HL-60 (cell line): ENCODE measurements at regions not wholly inside any gene's neighbourhood (a gene's known extent, or its start where the extent isn't known, plus 50 kb on each side); places are given as distances from the start of the nearest gene placed in this dataset.
"Not testable (repeated sequence)": the region's sequence is repeated elsewhere in the genome, so short reads cannot be mapped to it uniquely, and the experiment has no call there.

Source experiments
- DNase-seq, 2 experiments: peaks; one replicate each; pipeline ENCODE4 v3.0.0-alpha.2; 2010 to 2020; ENCODE audit warnings: low read depth in 1 of 2, low spot score in 1 of 2
- H3K27ac ChIP-seq: fragments of 250-450 bp; sonication (Bioruptor Pico); replicated peaks from 2 replicates; pipeline ENCODE4 v1.5.1; 2020; ENCODE audit warnings: mild to moderate bottlenecking, moderate library complexity
- H3K27me3 ChIP-seq: fragments of 250-450 bp; sonication (Bioruptor Pico); 2 replicates; pipeline ENCODE4 v1.5.1; 2021; ENCODE audit warnings: mild to moderate bottlenecking, moderate library complexity; ENCODE audit not compliant: insufficient read depth, poor library complexity, severe bottlenecking
- H3K4me3 ChIP-seq: replicated peaks from 2 replicates; pipeline ENCODE4 v1.5.1; 2011; ENCODE audit warnings: mild to moderate bottlenecking, control low read depth, low read length; ENCODE audit not compliant: insufficient read depth
- CTCF ChIP-seq: IDR thresholded peaks from one replicate; pipeline ENCODE4 v1.5.1; 2011; ENCODE audit warnings: low read length, control low read depth, inconsistent platforms; ENCODE audit not compliant: insufficient read depth
- GABPA ChIP-seq: IDR thresholded peaks from 2 replicates; pipeline ENCODE4 v1.6.1; 2012; ENCODE audit warnings: low read depth
- POLR2AphosphoS5 ChIP-seq: IDR thresholded peaks from 2 replicates; pipeline ENCODE4 v1.6.1; 2012; ENCODE audit warnings: low read depth
- REST ChIP-seq: IDR thresholded peaks from 2 replicates; pipeline ENCODE4 v1.6.1; 2012; ENCODE audit warnings: low read depth; ENCODE audit not compliant: insufficient replicate concordance
- SPI1 ChIP-seq: IDR thresholded peaks from 2 replicates; pipeline ENCODE4 v1.6.1; 2012; ENCODE audit warnings: low read depth, mild to moderate bottlenecking, borderline replicate concordance

DNA sequence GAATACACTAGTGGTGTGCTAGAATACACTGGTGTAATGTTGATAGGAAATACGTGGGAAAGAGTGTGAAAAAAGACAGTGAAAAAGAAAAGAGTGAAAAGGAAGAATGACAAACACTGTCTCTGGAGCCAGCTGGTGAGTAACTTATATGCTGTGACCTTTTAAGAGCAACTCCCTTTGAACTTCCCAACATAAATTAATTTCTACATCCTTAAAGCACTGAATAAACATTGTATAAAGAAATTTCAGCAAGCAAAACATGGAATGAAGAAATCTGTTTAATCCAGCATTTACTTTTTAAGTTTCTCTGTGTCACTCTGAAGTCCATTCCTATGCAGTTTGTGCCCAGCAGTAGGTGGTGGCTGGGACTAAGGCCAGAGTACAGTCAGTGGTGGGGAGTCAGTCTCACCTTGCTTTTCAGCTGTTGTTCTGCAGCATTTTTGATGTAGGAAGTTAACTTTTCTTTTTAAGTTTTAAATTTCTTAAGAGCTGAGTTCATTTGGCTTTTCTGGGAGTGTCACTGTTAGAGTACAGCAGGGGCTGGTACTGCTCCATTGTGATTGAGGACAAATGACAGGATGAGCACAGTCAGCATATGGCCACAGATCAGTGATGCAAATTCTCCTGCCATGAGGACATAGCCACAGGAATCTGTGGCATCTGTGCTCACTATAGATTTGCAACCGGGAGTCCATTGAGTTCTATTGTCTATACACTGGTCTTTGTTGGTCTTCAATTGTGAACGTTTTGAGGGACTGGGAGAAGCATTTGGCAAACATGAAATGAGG is 321.8 kb downstream of the ZNF248 start:
- no peaks in the 10 kb centered on the region for H3K27me3 ChIP-seq
- no peak for DNase-seq
- H3K4me3 ChIP-seq: no peak overlapping the region
- no peak overlapping the region for H3K27ac ChIP-seq
- TF ChIP-seq CTCF: no peak
- TF ChIP-seq REST: no peak
- no peak for TF ChIP-seq POLR2AphosphoS5
- TF ChIP-seq SPI1: no peak

GRCh38 chr10:37534166-37534565 is 323.2 kb downstream of the ZNF248 start:
- no peak for DNase-seq
- no peaks in the 10 kb centered on the region for H3K27me3 ChIP-seq
- TF ChIP-seq POLR2AphosphoS5: no peak
- no peak for TF ChIP-seq CTCF
- no peak for TF ChIP-seq GABPA
- no peak for TF ChIP-seq SPI1
- no peak for TF ChIP-seq REST
- H3K27ac ChIP-seq: no peak overlapping the region
- no peak overlapping the region for H3K4me3 ChIP-seq

DNA sequence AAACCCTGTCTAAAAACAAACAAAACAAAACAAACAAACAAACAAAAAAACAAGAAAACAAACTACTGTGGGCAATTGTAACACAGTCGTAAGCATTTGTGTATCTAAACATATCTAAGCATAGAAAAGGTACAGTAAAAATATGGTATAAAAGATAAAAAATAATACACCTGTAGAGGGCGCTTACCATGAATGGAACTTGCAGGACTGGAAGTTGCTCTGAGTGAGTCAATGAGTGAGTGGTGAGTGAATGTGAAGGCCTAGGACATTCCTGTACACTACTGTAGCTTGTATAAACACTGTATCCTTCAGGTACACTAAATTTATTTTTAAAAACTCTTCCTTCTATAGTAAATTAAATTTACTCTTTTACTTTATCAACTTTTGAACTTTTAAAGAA is 332.0 kb downstream of the ZNF248 start:
- DNase-seq, H3K27me3 ChIP-seq, H3K27ac ChIP-seq, H3K4me3 ChIP-seq: not testable (repeated sequence)

DNA sequence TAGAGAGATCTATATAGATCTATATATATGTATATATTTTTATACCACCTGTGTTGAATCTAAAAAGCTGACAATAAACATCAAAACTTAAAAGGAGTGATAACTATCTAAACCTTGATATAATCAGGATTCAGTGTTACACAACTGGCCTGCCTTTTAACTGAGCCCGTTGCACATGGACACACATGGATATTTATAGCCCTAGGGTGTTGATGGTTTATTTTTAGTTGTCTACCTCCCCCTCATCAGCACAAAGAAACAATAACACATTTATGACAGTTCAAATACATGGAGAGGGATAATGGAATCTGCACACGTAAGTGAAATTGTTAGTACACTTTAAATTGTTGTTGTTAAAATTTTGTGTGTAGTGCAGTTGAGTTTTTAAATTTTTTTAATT is 336.9 kb downstream of the ZNF248 start:
- DNase-seq: no peak
- Histone ChIP-seq H3K27ac (no peak overlapping the region), H3K27me3 (no peaks in the 10 kb centered on the region), H3K4me3 (no peak overlapping the region)
- TF ChIP-seq CTCF: no peak
- no peak for TF ChIP-seq GABPA

DNA sequence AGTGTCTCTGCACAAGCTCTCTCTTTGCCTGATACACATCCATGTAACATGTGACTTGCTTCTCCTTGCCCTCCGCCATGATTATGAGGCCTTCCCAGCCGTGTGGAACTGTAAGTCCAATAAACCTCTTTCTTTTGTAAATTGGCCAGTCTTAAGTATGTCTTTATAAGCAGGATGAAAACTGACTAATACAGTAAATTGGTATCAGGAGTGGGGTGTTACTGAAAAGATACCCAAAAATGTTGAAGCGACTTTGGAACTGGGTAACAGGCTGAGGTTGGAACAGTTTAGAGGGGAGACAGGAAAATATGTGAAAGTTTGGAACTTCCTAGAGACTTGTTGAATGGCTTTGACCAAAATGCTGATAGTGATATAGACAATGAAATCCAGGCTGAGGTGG is 346.9 kb downstream of the ZNF248 start:
- not testable (repeated sequence) for H3K4me3 ChIP-seq, H3K27me3 ChIP-seq, DNase-seq, H3K27ac ChIP-seq
